ENCODE measurements at regions not wholly inside any gene's neighbourhood (a gene's known extent, or its start where the extent isn't known, plus 50 kb on each side); places are given as distances from the start of the nearest gene placed in this dataset.
"Not testable (repeated sequence)": the region's sequence is repeated elsewhere in the genome, so short reads cannot be mapped to it uniquely, and the experiment has no call there.

GRCh38 chr1:199878823-199879222 lies 148.7 kb upstream of the NR5A2 start:
- no peak for DNase-seq

GRCh38 chr1:199898654-199899053 lies 128.9 kb upstream of the NR5A2 start:
- no peak for DNase-seq

GRCh38 chr1:199901341-199901740 lies 126.2 kb upstream of the NR5A2 start:
- DNase-seq, result no peak

- no peak for DNase-seq
These were observed 120.1 kb upstream of the NR5A2 start for GRCh38 chr1:199907361-199907760.

- no peak for DNase-seq
These were observed 118.4 kb upstream of the NR5A2 start for GRCh38 chr1:199909137-199909536.

- DNase-seq, result no peak
These were observed 114.2 kb upstream of the NR5A2 start for GRCh38 chr1:199913318-199913717.

GRCh38 chr1:199914546-199914945 lies 113.0 kb upstream of the NR5A2 start:
- DNase-seq, result no peak

GRCh38 chr1:199918196-199918769 lies 109.2 kb upstream of the NR5A2 start:
- no peak for DNase-seq

GRCh38 chr1:199920635-199921034 lies 106.9 kb upstream of the NR5A2 start:
- DNase-seq, result no peak

GRCh38 chr1:199929556-199929955 lies 98.0 kb upstream of the NR5A2 start:
- DNase-seq, result no peak

GRCh38 chr1:199930067-199930466 lies 97.4 kb upstream of the NR5A2 start:
- DNase-seq, result not testable (repeated sequence)

- no peak for DNase-seq
These were observed 95.7 kb upstream of the NR5A2 start for GRCh38 chr1:199931666-199932377.

GRCh38 chr1:199932462-199932861 lies 95.0 kb upstream of the NR5A2 start:
- DNase-seq, result no peak

- DNase-seq, result no peak
These were observed 91.1 kb upstream of the NR5A2 start for GRCh38 chr1:199936441-199936840.

GRCh38 chr1:199937161-199937560 lies 90.3 kb upstream of the NR5A2 start:
- no peak for DNase-seq

GRCh38 chr1:199937661-199938060 lies 89.8 kb upstream of the NR5A2 start:
- no peak for DNase-seq

- DNase-seq, result no peak
These were observed 82.5 kb upstream of the NR5A2 start for GRCh38 chr1:199944986-199945385.

- no peak for DNase-seq
These were observed 81.9 kb upstream of the NR5A2 start for GRCh38 chr1:199945591-199945990.

- DNase-seq, result no peak
These were observed 81.0 kb upstream of the NR5A2 start for GRCh38 chr1:199946305-199947155.

- no peak for DNase-seq
These were observed 78.8 kb upstream of the NR5A2 start for GRCh38 chr1:199948587-199949280.

GRCh38 chr1:199951005-199951404 lies 76.5 kb upstream of the NR5A2 start:
- not testable (repeated sequence) for DNase-seq

- DNase-seq, result no peak
These were observed 73.9 kb upstream of the NR5A2 start for GRCh38 chr1:199953651-199954050.

- no peak for DNase-seq
These were observed 72.8 kb upstream of the NR5A2 start for GRCh38 chr1:199954699-199955098.
